ENCODE measurements at regions not wholly inside any gene's neighbourhood (a gene's known extent, or its start where the extent isn't known, plus 50 kb on each side); places are given as distances from the start of the nearest gene placed in this dataset.

DNA sequence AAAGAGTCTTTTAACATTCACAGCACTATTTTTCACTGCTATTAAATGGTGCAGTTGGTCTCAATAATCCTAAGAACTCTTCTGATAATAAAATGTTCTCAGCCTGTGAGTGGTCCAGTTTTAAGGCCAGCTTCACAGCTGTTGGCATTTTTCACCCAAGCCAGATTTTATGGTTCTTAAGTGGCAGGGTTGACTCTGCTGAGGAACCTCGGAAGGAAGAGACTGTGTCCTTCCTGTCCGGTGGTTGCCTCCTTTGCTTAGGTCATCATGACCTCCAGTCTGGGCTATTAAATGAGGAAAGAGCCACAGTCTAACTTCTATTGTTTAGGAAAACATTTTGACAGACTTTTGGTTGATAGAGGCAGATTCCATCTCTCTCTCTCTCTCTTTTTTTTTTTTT lies 112.5 kb upstream of the SERBP1 start:
- no peak overlapping the region for H2AFZ ChIP-seq (ENCODE audit: low read depth, low read length)
- H3K4me3 ChIP-seq (ENCODE audit: low read length): no peak overlapping the region
- H3K79me2 ChIP-seq (replicated peaks; ENCODE audit: insufficient read depth, low read length): no peaks in the 10 kb centered on the region
- no peaks in the 10 kb centered on the region for H3K9me3 ChIP-seq (ENCODE audit: low read length)
- no peaks in the 10 kb centered on the region for H3K27me3 ChIP-seq (ENCODE audit: insufficient read depth, low read depth, low read length)
- H3K9ac ChIP-seq (ENCODE audit: low read length): no peak overlapping the region
- H3K36me3 ChIP-seq (ENCODE audit: insufficient read depth, low read length): no peaks in the 10 kb centered on the region
- H3K9me2 ChIP-seq (ENCODE audit: insufficient read depth, low read length): no peaks in the 10 kb centered on the region
- H4K20me1 ChIP-seq (ENCODE audit: insufficient read depth): no peaks in the 10 kb centered on the region
- H3K27ac ChIP-seq (ENCODE audit: low read length): no peak overlapping the region
- no peaks in the 10 kb centered on the region for H3F3A ChIP-seq (ENCODE audit: insufficient read depth, low read length, poor library complexity, severe bottlenecking)
- TF ChIP-seq EZH2 (IDR thresholded peaks at IDR 0.05; ENCODE audit: borderline replicate concordance, insufficient read depth, low read length, poor library complexity, severe bottlenecking) (no peak), TAF1 (IDR thresholded peaks at IDR 0.05; ENCODE audit: low read depth) (no peak), SMC3 (conservative IDR thresholded peaks at IDR 0.05; ENCODE audit: poor library complexity) (no peak), CTCF (IDR thresholded peaks at IDR 0.05; ENCODE audit: poor library complexity, severe bottlenecking) (no peak), POLR2AphosphoS5 (IDR thresholded peaks at IDR 0.05) (no peak), EP300 (conservative IDR thresholded peaks at IDR 0.05; ENCODE audit: poor library complexity, severe bottlenecking) (no peak)
- TF ChIP-seq, protein P1, sequence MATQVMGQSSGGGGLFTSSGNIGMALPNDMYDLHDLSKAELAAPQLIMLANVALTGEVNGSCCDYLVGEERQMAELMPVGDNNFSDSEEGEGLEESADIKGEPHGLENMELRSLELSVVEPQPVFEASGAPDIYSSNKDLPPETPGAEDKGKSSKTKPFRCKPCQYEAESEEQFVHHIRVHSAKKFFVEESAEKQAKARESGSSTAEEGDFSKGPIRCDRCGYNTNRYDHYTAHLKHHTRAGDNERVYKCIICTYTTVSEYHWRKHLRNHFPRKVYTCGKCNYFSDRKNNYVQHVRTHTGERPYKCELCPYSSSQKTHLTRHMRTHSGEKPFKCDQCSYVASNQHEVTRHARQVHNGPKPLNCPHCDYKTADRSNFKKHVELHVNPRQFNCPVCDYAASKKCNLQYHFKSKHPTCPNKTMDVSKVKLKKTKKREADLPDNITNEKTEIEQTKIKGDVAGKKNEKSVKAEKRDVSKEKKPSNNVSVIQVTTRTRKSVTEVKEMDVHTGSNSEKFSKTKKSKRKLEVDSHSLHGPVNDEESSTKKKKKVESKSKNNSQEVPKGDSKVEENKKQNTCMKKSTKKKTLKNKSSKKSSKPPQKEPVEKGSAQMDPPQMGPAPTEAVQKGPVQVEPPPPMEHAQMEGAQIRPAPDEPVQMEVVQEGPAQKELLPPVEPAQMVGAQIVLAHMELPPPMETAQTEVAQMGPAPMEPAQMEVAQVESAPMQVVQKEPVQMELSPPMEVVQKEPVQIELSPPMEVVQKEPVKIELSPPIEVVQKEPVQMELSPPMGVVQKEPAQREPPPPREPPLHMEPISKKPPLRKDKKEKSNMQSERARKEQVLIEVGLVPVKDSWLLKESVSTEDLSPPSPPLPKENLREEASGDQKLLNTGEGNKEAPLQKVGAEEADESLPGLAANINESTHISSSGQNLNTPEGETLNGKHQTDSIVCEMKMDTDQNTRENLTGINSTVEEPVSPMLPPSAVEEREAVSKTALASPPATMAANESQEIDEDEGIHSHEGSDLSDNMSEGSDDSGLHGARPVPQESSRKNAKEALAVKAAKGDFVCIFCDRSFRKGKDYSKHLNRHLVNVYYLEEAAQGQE (IDR thresholded peaks at IDR 0.05; ENCODE audit: borderline replicate concordance): no peak
- H3K4me2 ChIP-seq (ENCODE audit: low read length): no peak overlapping the region

DNA sequence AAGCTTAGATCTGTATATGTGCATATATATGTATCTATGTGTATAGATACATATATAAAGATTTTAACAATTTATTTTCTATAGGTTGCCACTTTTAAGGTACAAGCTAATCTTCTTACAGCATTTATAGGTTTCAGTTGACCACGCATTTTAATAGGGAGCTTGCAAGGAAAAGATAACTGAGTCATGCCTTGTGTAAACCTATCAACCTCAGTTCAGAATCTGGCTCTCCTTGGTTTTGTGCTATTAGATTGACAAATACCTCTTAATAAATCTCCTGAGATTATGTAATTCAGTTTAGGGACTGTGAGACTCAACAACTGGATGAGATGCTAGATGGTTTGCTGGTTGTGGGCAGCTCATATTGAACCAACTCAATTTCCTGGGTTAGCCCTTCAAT lies 114.7 kb upstream of the SERBP1 start:
- H3K27me3 ChIP-seq (ENCODE audit: insufficient read depth, low read depth, low read length): no peaks in the 10 kb centered on the region
- H3K4me2 ChIP-seq (ENCODE audit: low read length): no peak overlapping the region
- no peaks in the 10 kb centered on the region for H3K79me2 ChIP-seq (replicated peaks; ENCODE audit: insufficient read depth, low read length)
- H3K9me3 ChIP-seq (ENCODE audit: low read length): no peaks in the 10 kb centered on the region
- no peaks in the 10 kb centered on the region for H4K20me1 ChIP-seq (ENCODE audit: insufficient read depth)
- H3K4me3 ChIP-seq (ENCODE audit: low read length): no peak overlapping the region
- no peak for TF ChIP-seq EP300 (conservative IDR thresholded peaks at IDR 0.05; ENCODE audit: poor library complexity, severe bottlenecking)
- no peaks in the 10 kb centered on the region for H3F3A ChIP-seq (ENCODE audit: insufficient read depth, low read length, poor library complexity, severe bottlenecking)
- H3K27ac ChIP-seq (ENCODE audit: low read length): no peak overlapping the region
- no peak overlapping the region for H2AFZ ChIP-seq (ENCODE audit: low read depth, low read length)
- no peaks in the 10 kb centered on the region for H3K9me2 ChIP-seq (ENCODE audit: insufficient read depth, low read length)
- H3K36me3 ChIP-seq (ENCODE audit: insufficient read depth, low read length): no peaks in the 10 kb centered on the region
- H3K9ac ChIP-seq (ENCODE audit: low read length): no peak overlapping the region

GRCh38 chr1:67545364-67545763 lies 115.2 kb upstream of the SERBP1 start:
- H4K20me1 ChIP-seq (ENCODE audit: insufficient read depth): no peaks in the 10 kb centered on the region
- H3K36me3 ChIP-seq (ENCODE audit: insufficient read depth, low read length): no peaks in the 10 kb centered on the region
- no peaks in the 10 kb centered on the region for H3K27me3 ChIP-seq (ENCODE audit: insufficient read depth, low read depth, low read length)
- H3K9me2 ChIP-seq (ENCODE audit: insufficient read depth, low read length): no peaks in the 10 kb centered on the region
- no peak overlapping the region for H2AFZ ChIP-seq (ENCODE audit: low read depth, low read length)
- TF ChIP-seq MXI1 (conservative IDR thresholded peaks at IDR 0.05; ENCODE audit: poor library complexity, severe bottlenecking) (no peak), EZH2 (IDR thresholded peaks at IDR 0.05; ENCODE audit: borderline replicate concordance, insufficient read depth, low read length, poor library complexity, severe bottlenecking) (no peak), EP300 (conservative IDR thresholded peaks at IDR 0.05; ENCODE audit: poor library complexity, severe bottlenecking) (no peak), CTCF (IDR thresholded peaks at IDR 0.05; ENCODE audit: poor library complexity, severe bottlenecking) (no peak), POLR2AphosphoS5 (IDR thresholded peaks at IDR 0.05) (no peak), TAF1 (IDR thresholded peaks at IDR 0.05; ENCODE audit: low read depth) (no peak), RAD21 (conservative IDR thresholded peaks at IDR 0.05) (no peak), SMC3 (conservative IDR thresholded peaks at IDR 0.05; ENCODE audit: poor library complexity) (no peak)
- TF ChIP-seq, protein P1 (IDR thresholded peaks at IDR 0.05; ENCODE audit: borderline replicate concordance): no peak
- H3K9ac ChIP-seq (ENCODE audit: low read length): no peak overlapping the region
- no peaks in the 10 kb centered on the region for H3K9me3 ChIP-seq (ENCODE audit: low read length)
- H3K27ac ChIP-seq (ENCODE audit: low read length): no peak overlapping the region
- H3K4me2 ChIP-seq (ENCODE audit: low read length): no peak overlapping the region
- no peaks in the 10 kb centered on the region for H3F3A ChIP-seq (ENCODE audit: insufficient read depth, low read length, poor library complexity, severe bottlenecking)
- H3K79me2 ChIP-seq (replicated peaks; ENCODE audit: insufficient read depth, low read length): no peaks in the 10 kb centered on the region
- H3K4me3 ChIP-seq (ENCODE audit: low read length): no peak overlapping the region

Measured in neural cell (in vitro differentiated cells).